ENCODE measurements at regions not wholly inside any gene's neighbourhood (a gene's known extent, or its start where the extent isn't known, plus 50 kb on each side); places are given as distances from the start of the nearest gene placed in this dataset.

- no TSS peak for BruUV-seq (replicated peaks)
- CTCF ChIA-PET = no interaction called here
These were observed 631.0 kb upstream of the ALCAM start for GRCh38 chr3:104735691-104736090.

GRCh38 chr3:104738271-104738670 is 628.4 kb upstream of the ALCAM start:
- no peaks in the 10 kb centered on the region for H3K4me1 Mint-ChIP-seq (ENCODE audit: low read depth, unreplicated experiment)
- no peaks in the 10 kb centered on the region for H3K4me1 ChIP-seq
- no peak overlapping the region for H3K27ac Mint-ChIP-seq (ENCODE audit: unreplicated experiment)
- no peaks in the 10 kb centered on the region for H3K27me3 Mint-ChIP-seq (ENCODE audit: insufficient read depth, unreplicated experiment)
- no peaks in the 10 kb centered on the region for H3K27me3 ChIP-seq (replicated peaks; ENCODE audit: control insufficient read depth, insufficient read depth, low read length)
- H3K36me3 ChIP-seq (ENCODE audit: control insufficient read depth, insufficient read depth, low read length) = no peaks in the 10 kb centered on the region
- no peaks in the 10 kb centered on the region for H3K36me3 Mint-ChIP-seq (ENCODE audit: insufficient read depth, unreplicated experiment)
- no peaks in the 10 kb centered on the region for H3K9me3 ChIP-seq
- BruUV-seq (replicated peaks) = no TSS peak
- no peaks in the 10 kb centered on the region for H3K9me3 Mint-ChIP-seq (ENCODE audit: unreplicated experiment)
- ChIA-PET POLR2A (no interaction called here), CTCF (no interaction called here)
- intact Hi-C loops (cut with micrococcal nuclease; ENCODE audit: unreplicated experiment) = no loop called here
- H3K4me3 ChIP-seq (ENCODE audit: low read depth, low read length) = no peak overlapping the region
- no peak for TF ChIP-seq CTCF (IDR thresholded peaks at IDR 0.05; ENCODE audit: insufficient read depth in 1 of 2, low read depth in 1 of 2, low read length in 1 of 2, severe bottlenecking in 1 of 2, unreplicated experiment in 1 of 2)
- H3K4me3 Mint-ChIP-seq (ENCODE audit: unreplicated experiment) = no peak overlapping the region
- no peak for DNase-seq

More at GRCh38 chr3:104735691-104736090, 631.0 kb upstream of the ALCAM start:
- no peak overlapping the region for H3K4me3 Mint-ChIP-seq (ENCODE audit: unreplicated experiment)
- H3K4me1 ChIP-seq = no peaks in the 10 kb centered on the region
- H3K4me3 ChIP-seq (ENCODE audit: low read depth, low read length) = no peak overlapping the region
- H3K9me3 Mint-ChIP-seq (ENCODE audit: unreplicated experiment) = no peaks in the 10 kb centered on the region
- H3K27ac Mint-ChIP-seq (ENCODE audit: unreplicated experiment) = no peak overlapping the region
- H3K4me1 Mint-ChIP-seq (ENCODE audit: low read depth, unreplicated experiment) = no peaks in the 10 kb centered on the region
- no peaks in the 10 kb centered on the region for H3K36me3 Mint-ChIP-seq (ENCODE audit: insufficient read depth, unreplicated experiment)
- intact Hi-C loops (cut with micrococcal nuclease; ENCODE audit: unreplicated experiment) = no loop called here
- no peaks in the 10 kb centered on the region for H3K27me3 Mint-ChIP-seq (ENCODE audit: insufficient read depth, unreplicated experiment)
- POLR2A ChIA-PET = no interaction called here
- no peaks in the 10 kb centered on the region for H3K9me3 ChIP-seq
- no peaks in the 10 kb centered on the region for H3K36me3 ChIP-seq (ENCODE audit: control insufficient read depth, insufficient read depth, low read length)
- no peak for DNase-seq
- H3K27me3 ChIP-seq (replicated peaks; ENCODE audit: control insufficient read depth, insufficient read depth, low read length) = no peaks in the 10 kb centered on the region
- no peak for TF ChIP-seq CTCF (IDR thresholded peaks at IDR 0.05; ENCODE audit: insufficient read depth in 1 of 2, low read depth in 1 of 2, low read length in 1 of 2, severe bottlenecking in 1 of 2, unreplicated experiment in 1 of 2)

GRCh38 chr3:104740874-104741379 is 625.8 kb upstream of the ALCAM start:
- CTCF ChIA-PET = no interaction called here
- no peaks in the 10 kb centered on the region for H3K9me3 Mint-ChIP-seq (ENCODE audit: unreplicated experiment)

More at GRCh38 chr3:104740874-104741379, 625.8 kb upstream of the ALCAM start:
- Mint-ChIP-seq H3K36me3 (ENCODE audit: insufficient read depth, unreplicated experiment) (no peaks in the 10 kb centered on the region), H3K27me3 (ENCODE audit: insufficient read depth, unreplicated experiment) (no peaks in the 10 kb centered on the region), H3K4me1 (ENCODE audit: low read depth, unreplicated experiment) (no peaks in the 10 kb centered on the region), H3K4me3 (ENCODE audit: unreplicated experiment) (no peak overlapping the region), H3K27ac (ENCODE audit: unreplicated experiment) (no peak overlapping the region)
- H3K4me3 ChIP-seq (ENCODE audit: low read depth, low read length) = no peak overlapping the region
- H3K36me3 ChIP-seq (ENCODE audit: control insufficient read depth, insufficient read depth, low read length) = no peaks in the 10 kb centered on the region
- H3K9me3 ChIP-seq = no peaks in the 10 kb centered on the region
- BruUV-seq (replicated peaks) = no TSS peak
- no peak for DNase-seq
- no peaks in the 10 kb centered on the region for H3K27me3 ChIP-seq (replicated peaks; ENCODE audit: control insufficient read depth, insufficient read depth, low read length)
- POLR2A ChIA-PET = no interaction called here
- no peak for TF ChIP-seq CTCF (IDR thresholded peaks at IDR 0.05; ENCODE audit: insufficient read depth in 1 of 2, low read depth in 1 of 2, low read length in 1 of 2, severe bottlenecking in 1 of 2, unreplicated experiment in 1 of 2)
- no peaks in the 10 kb centered on the region for H3K4me1 ChIP-seq
- intact Hi-C loops (cut with micrococcal nuclease; ENCODE audit: unreplicated experiment) = no loop called here

Measured in Caco-2 (cell line).